ENCODE measurements at regions not wholly inside any gene's neighbourhood (a gene's known extent, or its start where the extent isn't known, plus 50 kb on each side); places are given as distances from the start of the nearest gene placed in this dataset.

DNA sequence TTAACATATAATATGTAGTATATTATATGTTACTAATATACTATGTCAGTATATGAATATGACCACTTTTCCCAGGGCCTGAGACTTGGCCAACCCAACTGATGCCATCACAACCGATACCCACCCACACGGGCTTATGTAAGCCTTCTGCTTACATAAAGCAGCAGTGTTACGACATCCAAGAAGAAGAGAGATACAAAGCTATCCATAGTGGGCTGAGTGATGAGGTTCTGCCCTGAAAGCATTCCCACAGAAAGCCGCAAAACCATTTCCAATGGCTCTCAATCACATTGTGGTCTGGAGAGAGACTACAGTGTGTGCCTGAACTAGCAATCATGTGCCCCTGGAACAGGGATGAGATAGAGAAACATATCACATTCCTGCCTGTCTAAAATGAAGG is 177.9 kb downstream of the PLOD2 start:
- Histone ChIP-seq H3K9me3 (ENCODE audit: low read length) (no peaks in the 10 kb centered on the region), H4K20me1 (ENCODE audit: insufficient read depth) (no peaks in the 10 kb centered on the region), H3K9ac (ENCODE audit: low read length) (no peak overlapping the region), H3K9me2 (ENCODE audit: insufficient read depth, low read length) (no peaks in the 10 kb centered on the region), H3K4me2 (ENCODE audit: low read length) (no peak overlapping the region), H2AFZ (ENCODE audit: low read depth, low read length) (no peak overlapping the region), H3K27me3 (ENCODE audit: insufficient read depth, low read depth, low read length) (no peaks in the 10 kb centered on the region), H3K79me2 (replicated peaks; ENCODE audit: insufficient read depth, low read length) (no peaks in the 10 kb centered on the region), H3K36me3 (ENCODE audit: insufficient read depth, low read length) (no peaks in the 10 kb centered on the region), H3K4me3 (ENCODE audit: low read length) (no peak overlapping the region), H3K27ac (ENCODE audit: low read length) (no peak overlapping the region), H3F3A (ENCODE audit: insufficient read depth, low read length, poor library complexity, severe bottlenecking) (no peaks in the 10 kb centered on the region)
- TF ChIP-seq TAF1 (IDR thresholded peaks at IDR 0.05; ENCODE audit: low read depth) (no peak), SMC3 (conservative IDR thresholded peaks at IDR 0.05; ENCODE audit: poor library complexity) (no peak), EP300 (conservative IDR thresholded peaks at IDR 0.05; ENCODE audit: poor library complexity, severe bottlenecking) (no peak), MXI1 (conservative IDR thresholded peaks at IDR 0.05; ENCODE audit: poor library complexity, severe bottlenecking) (no peak), EZH2 (IDR thresholded peaks at IDR 0.05; ENCODE audit: borderline replicate concordance, insufficient read depth, low read length, poor library complexity, severe bottlenecking) (no peak), RAD21 (conservative IDR thresholded peaks at IDR 0.05) (no peak), POLR2AphosphoS5 (IDR thresholded peaks at IDR 0.05) (no peak)
- TF ChIP-seq, protein P1, sequence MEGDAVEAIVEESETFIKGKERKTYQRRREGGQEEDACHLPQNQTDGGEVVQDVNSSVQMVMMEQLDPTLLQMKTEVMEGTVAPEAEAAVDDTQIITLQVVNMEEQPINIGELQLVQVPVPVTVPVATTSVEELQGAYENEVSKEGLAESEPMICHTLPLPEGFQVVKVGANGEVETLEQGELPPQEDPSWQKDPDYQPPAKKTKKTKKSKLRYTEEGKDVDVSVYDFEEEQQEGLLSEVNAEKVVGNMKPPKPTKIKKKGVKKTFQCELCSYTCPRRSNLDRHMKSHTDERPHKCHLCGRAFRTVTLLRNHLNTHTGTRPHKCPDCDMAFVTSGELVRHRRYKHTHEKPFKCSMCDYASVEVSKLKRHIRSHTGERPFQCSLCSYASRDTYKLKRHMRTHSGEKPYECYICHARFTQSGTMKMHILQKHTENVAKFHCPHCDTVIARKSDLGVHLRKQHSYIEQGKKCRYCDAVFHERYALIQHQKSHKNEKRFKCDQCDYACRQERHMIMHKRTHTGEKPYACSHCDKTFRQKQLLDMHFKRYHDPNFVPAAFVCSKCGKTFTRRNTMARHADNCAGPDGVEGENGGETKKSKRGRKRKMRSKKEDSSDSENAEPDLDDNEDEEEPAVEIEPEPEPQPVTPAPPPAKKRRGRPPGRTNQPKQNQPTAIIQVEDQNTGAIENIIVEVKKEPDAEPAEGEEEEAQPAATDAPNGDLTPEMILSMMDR (IDR thresholded peaks at IDR 0.05; ENCODE audit: poor library complexity, severe bottlenecking), result no peak
- TF ChIP-seq, protein P2, sequence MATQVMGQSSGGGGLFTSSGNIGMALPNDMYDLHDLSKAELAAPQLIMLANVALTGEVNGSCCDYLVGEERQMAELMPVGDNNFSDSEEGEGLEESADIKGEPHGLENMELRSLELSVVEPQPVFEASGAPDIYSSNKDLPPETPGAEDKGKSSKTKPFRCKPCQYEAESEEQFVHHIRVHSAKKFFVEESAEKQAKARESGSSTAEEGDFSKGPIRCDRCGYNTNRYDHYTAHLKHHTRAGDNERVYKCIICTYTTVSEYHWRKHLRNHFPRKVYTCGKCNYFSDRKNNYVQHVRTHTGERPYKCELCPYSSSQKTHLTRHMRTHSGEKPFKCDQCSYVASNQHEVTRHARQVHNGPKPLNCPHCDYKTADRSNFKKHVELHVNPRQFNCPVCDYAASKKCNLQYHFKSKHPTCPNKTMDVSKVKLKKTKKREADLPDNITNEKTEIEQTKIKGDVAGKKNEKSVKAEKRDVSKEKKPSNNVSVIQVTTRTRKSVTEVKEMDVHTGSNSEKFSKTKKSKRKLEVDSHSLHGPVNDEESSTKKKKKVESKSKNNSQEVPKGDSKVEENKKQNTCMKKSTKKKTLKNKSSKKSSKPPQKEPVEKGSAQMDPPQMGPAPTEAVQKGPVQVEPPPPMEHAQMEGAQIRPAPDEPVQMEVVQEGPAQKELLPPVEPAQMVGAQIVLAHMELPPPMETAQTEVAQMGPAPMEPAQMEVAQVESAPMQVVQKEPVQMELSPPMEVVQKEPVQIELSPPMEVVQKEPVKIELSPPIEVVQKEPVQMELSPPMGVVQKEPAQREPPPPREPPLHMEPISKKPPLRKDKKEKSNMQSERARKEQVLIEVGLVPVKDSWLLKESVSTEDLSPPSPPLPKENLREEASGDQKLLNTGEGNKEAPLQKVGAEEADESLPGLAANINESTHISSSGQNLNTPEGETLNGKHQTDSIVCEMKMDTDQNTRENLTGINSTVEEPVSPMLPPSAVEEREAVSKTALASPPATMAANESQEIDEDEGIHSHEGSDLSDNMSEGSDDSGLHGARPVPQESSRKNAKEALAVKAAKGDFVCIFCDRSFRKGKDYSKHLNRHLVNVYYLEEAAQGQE (IDR thresholded peaks at IDR 0.05; ENCODE audit: borderline replicate concordance), result no peak

Small RNA genes lying in the stretch of these regions (small RNA-seq; reads per million reads assigned to genes)
- 0 reads per million in 3 experiments for gene RNA5SP144
